Upper lobe of right lung (tissue), 1 donor: ENCODE measurements at regions not wholly inside any gene's neighbourhood (a gene's known extent, or its start where the extent isn't known, plus 50 kb on each side); places are given as distances from the start of the nearest gene placed in this dataset.

ENCODE experiments used
- ATAC-seq: fragments of 200-7000 bp; cut with Tn5 transposase; one replicate; pipeline ENCODE4 v1.9.1; 2020; ENCODE audit warnings: mild to moderate bottlenecking, moderate library complexity
- DNase-seq: peaks from one replicate; pipeline ENCODE4 v3.0.0-alpha.2; 2020
- H3K27ac ChIP-seq: fragments of 200-600 bp; one replicate; pipeline ENCODE4 v1.8.0; 2022
- H3K27me3 ChIP-seq: fragments of 200-600 bp; one replicate; pipeline ENCODE4 v1.8.0; 2022; ENCODE audit warnings: mild to moderate bottlenecking
- H3K36me3 ChIP-seq: fragments of 200-600 bp; one replicate; pipeline ENCODE4 v1.8.0; 2022
- H3K4me1 ChIP-seq: fragments of 200-600 bp; one replicate; pipeline ENCODE4 v1.8.0; 2022
- H3K4me3 ChIP-seq: fragments of 200-600 bp; one replicate; pipeline ENCODE4 v1.8.0; 2022; ENCODE audit warnings: mild to moderate bottlenecking
- H3K9me3 ChIP-seq: fragments of 200-600 bp; one replicate; pipeline ENCODE4 v1.8.0; 2022
- intact Hi-C: fragments of 100-400 bp; cut with DNase I; formaldehyde crosslinking; loops from one replicate; pipeline ENCODE4 v1.11.0; 2022
- TF ChIP-seq, protein P1 (sequence below): fragments of 200-600 bp; IDR thresholded peaks from one replicate; pipeline ENCODE4 v1.8.0; 2022; ENCODE audit warnings: antibody characterized with exemption
- donor health status: DM: no; HTN: yes; CAD: no; lungs with severe emphysema.

DNA sequence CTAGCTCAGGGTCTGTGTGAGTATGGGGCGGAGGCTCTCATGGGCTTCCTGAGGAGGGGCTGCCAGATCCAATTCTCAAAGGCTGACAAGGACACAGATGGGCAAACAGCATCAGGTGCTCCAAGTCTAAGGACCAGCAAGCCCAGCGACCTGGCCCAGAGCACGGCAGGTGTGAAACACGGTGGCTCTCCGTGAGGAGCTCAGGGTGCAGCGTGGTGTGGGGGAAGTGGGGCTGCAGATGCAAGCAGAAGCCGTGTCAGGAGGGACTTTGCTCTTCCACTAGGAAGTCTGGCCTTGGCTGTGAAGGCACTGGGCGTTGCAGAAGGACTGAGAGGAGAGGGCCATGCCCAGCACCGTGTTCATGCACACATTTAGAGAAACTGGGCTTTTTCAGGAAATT, 420.0 kb downstream of the GADD45G start:
- no peaks in the 10 kb centered on the region for H3K36me3 ChIP-seq
- no peaks in the 10 kb centered on the region for H3K27me3 ChIP-seq
- ATAC-seq (peak; percentile 38), DNase-seq (no peak)
- no peaks in the 10 kb centered on the region for H3K4me1 ChIP-seq
- TF ChIP-seq, protein P1, sequence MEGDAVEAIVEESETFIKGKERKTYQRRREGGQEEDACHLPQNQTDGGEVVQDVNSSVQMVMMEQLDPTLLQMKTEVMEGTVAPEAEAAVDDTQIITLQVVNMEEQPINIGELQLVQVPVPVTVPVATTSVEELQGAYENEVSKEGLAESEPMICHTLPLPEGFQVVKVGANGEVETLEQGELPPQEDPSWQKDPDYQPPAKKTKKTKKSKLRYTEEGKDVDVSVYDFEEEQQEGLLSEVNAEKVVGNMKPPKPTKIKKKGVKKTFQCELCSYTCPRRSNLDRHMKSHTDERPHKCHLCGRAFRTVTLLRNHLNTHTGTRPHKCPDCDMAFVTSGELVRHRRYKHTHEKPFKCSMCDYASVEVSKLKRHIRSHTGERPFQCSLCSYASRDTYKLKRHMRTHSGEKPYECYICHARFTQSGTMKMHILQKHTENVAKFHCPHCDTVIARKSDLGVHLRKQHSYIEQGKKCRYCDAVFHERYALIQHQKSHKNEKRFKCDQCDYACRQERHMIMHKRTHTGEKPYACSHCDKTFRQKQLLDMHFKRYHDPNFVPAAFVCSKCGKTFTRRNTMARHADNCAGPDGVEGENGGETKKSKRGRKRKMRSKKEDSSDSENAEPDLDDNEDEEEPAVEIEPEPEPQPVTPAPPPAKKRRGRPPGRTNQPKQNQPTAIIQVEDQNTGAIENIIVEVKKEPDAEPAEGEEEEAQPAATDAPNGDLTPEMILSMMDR: no peak
- no peaks in the 10 kb centered on the region for H3K9me3 ChIP-seq
- intact Hi-C loops: no loop called here
- no peak overlapping the region for H3K27ac ChIP-seq
- H3K4me3 ChIP-seq: no peak overlapping the region

DNA sequence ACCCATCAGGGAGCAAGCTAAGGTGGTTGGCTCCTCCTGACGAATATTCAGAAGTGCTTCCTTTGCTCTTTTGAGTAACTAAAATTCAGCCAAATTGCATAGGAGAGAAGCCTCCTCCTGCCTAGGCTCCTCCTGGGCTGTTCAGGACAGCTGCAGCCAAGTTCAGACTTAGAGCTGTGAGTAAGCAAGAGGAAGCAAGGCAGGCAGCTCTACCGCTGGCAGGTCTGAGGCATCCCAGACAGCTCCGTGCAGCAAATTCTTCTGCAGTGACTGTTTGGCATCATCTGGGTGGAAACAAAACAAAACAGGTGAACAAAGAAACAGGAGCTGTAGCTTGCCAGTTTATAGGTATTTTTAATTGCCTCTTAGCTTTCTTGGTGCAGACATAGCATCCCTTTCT, 421.0 kb downstream of the GADD45G start:
- H3K4me3 ChIP-seq: no peak overlapping the region
- H3K36me3 ChIP-seq: no peaks in the 10 kb centered on the region
- DNase-seq: no peak
- no peaks in the 10 kb centered on the region for H3K4me1 ChIP-seq
- intact Hi-C loops: no loop called here
- H3K9me3 ChIP-seq: no peaks in the 10 kb centered on the region
- H3K27me3 ChIP-seq: no peaks in the 10 kb centered on the region
- ATAC-seq: peak; percentile 23
- no peak overlapping the region for H3K27ac ChIP-seq
- TF ChIP-seq, protein P1: no peak

DNA sequence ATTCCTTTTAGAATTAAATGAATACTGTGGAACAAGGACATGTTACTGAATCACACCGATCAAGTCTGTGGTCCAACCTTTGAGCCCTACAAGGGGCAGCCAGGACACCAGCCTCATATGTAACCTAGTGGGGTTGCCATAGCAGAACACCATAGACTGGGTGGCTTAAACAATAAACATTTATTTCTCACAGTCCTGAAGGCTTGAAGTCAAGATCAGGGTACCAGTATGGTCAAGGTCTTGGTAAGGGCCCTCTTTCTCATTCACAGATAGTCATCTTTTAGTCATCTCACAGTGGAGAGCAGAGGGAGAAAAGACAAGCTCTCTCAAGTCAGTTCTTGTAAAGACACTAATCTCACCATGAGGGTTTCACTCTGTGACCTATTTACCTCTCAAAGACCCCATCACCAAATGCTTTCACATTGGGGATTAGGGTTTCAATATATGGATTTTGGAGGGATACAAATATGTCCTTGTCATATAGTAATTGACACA, 422.5 kb downstream of the GADD45G start:
- H3K27ac ChIP-seq: no peak overlapping the region
- intact Hi-C loops: no loop called here
- H3K4me1 ChIP-seq: no peaks in the 10 kb centered on the region
- no peaks in the 10 kb centered on the region for H3K27me3 ChIP-seq
- ATAC-seq (no peak), DNase-seq (no peak)
- TF ChIP-seq, protein P1: no peak
- no peaks in the 10 kb centered on the region for H3K36me3 ChIP-seq
- no peak overlapping the region for H3K4me3 ChIP-seq
- no peaks in the 10 kb centered on the region for H3K9me3 ChIP-seq

DNA sequence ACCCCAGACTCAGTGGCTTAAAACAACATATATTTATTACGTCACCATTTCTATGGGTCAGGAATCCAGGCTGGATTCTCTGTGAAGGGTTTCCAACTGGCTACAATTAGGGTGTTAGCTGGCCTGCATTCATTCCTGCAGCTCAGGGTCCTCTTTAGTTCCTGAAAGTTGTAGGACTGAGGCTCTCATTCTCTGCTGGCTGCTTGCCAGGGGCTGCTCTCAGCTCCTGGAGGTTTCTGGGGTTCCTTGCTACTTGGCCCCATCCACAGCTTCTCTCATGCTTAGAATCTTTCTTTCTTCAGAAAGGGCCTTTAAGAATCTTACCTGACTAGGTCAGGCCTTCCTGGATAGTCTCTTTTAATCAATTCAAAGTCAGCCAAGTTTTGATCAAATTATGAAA, 424.6 kb downstream of the GADD45G start:
- TF ChIP-seq, protein P1: no peak
- Histone ChIP-seq H3K9me3 (no peaks in the 10 kb centered on the region), H3K36me3 (no peaks in the 10 kb centered on the region), H3K27me3 (no peaks in the 10 kb centered on the region), H3K4me3 (no peak overlapping the region), H3K4me1 (no peaks in the 10 kb centered on the region), H3K27ac (no peak overlapping the region)
- intact Hi-C loops: no loop called here
- DNase-seq: no peak
- ATAC-seq: no peak

DNA sequence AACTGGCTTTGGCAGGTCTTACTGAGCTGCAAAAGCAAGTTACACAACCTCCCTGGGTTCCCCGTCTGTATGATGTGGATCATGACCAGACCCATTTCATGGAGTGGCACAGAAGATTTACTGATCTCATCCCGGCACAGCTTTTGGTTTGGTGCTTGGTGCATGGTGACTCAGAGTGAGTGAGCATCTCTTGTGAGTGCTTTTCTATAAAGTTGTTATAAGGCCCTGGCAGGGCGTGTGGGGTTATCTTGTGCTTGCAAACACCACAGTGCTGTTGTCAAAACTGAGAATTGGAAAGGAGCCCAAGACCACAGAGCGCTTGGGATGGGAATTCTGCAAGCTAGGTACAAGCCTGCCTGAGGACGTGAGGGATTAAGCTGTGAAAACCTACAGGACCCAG, 425.2 kb downstream of the GADD45G start:
- ATAC-seq: no peak
- H3K36me3 ChIP-seq: no peaks in the 10 kb centered on the region
- H3K4me1 ChIP-seq: no peaks in the 10 kb centered on the region
- H3K27me3 ChIP-seq: no peaks in the 10 kb centered on the region
- no peak overlapping the region for H3K27ac ChIP-seq
- H3K4me3 ChIP-seq: no peak overlapping the region
- no peaks in the 10 kb centered on the region for H3K9me3 ChIP-seq
- TF ChIP-seq, protein P1: no peak
- DNase-seq: no peak
- intact Hi-C loops: no loop called here
